ENCODE measurements at regions not wholly inside any gene's neighbourhood (a gene's known extent, or its start where the extent isn't known, plus 50 kb on each side); places are given as distances from the start of the nearest gene placed in this dataset.

GRCh38 chr15:31269816-31270575 is 56.6 kb upstream of the KLF13 start:
- TF ChIP-seq POLR2AphosphoS5 (IDR thresholded peaks at IDR 0.05), result no peak
- TF ChIP-seq, protein P1, sequence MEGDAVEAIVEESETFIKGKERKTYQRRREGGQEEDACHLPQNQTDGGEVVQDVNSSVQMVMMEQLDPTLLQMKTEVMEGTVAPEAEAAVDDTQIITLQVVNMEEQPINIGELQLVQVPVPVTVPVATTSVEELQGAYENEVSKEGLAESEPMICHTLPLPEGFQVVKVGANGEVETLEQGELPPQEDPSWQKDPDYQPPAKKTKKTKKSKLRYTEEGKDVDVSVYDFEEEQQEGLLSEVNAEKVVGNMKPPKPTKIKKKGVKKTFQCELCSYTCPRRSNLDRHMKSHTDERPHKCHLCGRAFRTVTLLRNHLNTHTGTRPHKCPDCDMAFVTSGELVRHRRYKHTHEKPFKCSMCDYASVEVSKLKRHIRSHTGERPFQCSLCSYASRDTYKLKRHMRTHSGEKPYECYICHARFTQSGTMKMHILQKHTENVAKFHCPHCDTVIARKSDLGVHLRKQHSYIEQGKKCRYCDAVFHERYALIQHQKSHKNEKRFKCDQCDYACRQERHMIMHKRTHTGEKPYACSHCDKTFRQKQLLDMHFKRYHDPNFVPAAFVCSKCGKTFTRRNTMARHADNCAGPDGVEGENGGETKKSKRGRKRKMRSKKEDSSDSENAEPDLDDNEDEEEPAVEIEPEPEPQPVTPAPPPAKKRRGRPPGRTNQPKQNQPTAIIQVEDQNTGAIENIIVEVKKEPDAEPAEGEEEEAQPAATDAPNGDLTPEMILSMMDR (IDR thresholded peaks at IDR 0.05), result no peak

Data from upper lobe of left lung (tissue), 4 donors.